H1 (cell line): ENCODE measurements at regions not wholly inside any gene's neighbourhood (a gene's known extent, or its start where the extent isn't known, plus 50 kb on each side); places are given as distances from the start of the nearest gene placed in this dataset.

Experiments used
- HDAC2 ChIP-seq, 2 experiments: fragments of 300-600 bp in 1 of 2; sonication (generic) in 1 of 2; IDR thresholded peaks; 2 replicates each; pipeline ENCODE4 v1.6.1; 2011 to 2012; ENCODE audit warnings: low read depth in 2 of 2, low read length in 2 of 2, mild to moderate bottlenecking in 2 of 2, moderate library complexity in 2 of 2, borderline replicate concordance in 1 of 2, inconsistent platforms in 1 of 2

DNA sequence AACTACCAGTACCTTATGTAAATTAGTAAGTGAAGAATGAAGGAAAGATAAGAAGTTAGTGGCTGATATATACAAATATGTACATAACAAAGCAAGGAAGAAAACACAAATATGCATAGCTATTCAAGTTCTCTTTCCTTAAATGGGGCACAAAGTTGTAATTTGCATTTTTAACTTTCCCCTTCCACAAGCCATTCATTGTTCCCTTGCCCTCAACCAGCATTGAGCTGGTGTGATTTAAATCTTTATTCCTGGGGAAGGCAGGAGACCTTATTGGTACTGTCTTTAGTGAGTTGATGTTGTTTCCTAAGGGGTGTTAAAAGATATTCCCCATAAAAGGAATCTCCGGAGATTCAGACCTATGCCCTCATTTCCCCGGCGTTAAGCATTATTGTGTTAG is 735.3 kb downstream of the PCDH18 start (continued):
- no peak for TF ChIP-seq HDAC2 (IDR thresholded peaks at IDR 0.05; ENCODE audit: borderline replicate concordance in 1 of 2, low read depth in 2 of 2, low read length in 2 of 2)
- TF ChIP-seq, all 59 proteins: peak for 2
